Right ventricle myocardium superior (tissue), 1 donor: ENCODE measurements at regions not wholly inside any gene's neighbourhood (a gene's known extent, or its start where the extent isn't known, plus 50 kb on each side); places are given as distances from the start of the nearest gene placed in this dataset.
"Not testable (repeated sequence)": the region's sequence is repeated elsewhere in the genome, so short reads cannot be mapped to it uniquely, and the experiment has no call there.

Experiments used
- ATAC-seq: fragments of 200-7000 bp; cut with Tn5 transposase; one replicate; pipeline ENCODE4 v1.9.1; 2020; ENCODE audit warnings: mild to moderate bottlenecking; ENCODE audit not compliant: poor library complexity
- DNase-seq: peaks from one replicate; pipeline ENCODE4 v3.0.0-alpha.2; 2020
- intact Hi-C: fragments of 100-400 bp; cut with DNase I; formaldehyde crosslinking; loops from one replicate; pipeline ENCODE4 v1.11.2; 2022
- donor health status: DM: no; HTN: yes; CAD: no; lungs with severe emphysema.

- intact Hi-C loops: no loop called here
- DNase-seq: no peak
- ATAC-seq: no peak
Observed at GRCh38 chr9:101957705-101958104, 219.3 kb upstream of the GRIN3A start.

GRCh38 chr9:101951598-101951997, 213.2 kb upstream of the GRIN3A start:
- intact Hi-C loops: no loop called here
- DNase-seq: no peak
- ATAC-seq: no peak

GRCh38 chr9:101931756-101932155, 193.3 kb upstream of the GRIN3A start:
- intact Hi-C loops: no loop called here
- DNase-seq (no peak), ATAC-seq (no peak)

GRCh38 chr9:101930783-101931182, 192.3 kb upstream of the GRIN3A start:
- ATAC-seq (no peak), DNase-seq (no peak)
- intact Hi-C loops: no loop called here

- no peak for DNase-seq
- no peak for ATAC-seq
- intact Hi-C loops: no loop called here
Observed at GRCh38 chr9:101925498-101925897, 187.1 kb upstream of the GRIN3A start.

GRCh38 chr9:101923451-101923850, 185.0 kb upstream of the GRIN3A start:
- intact Hi-C loops: no loop called here
- ATAC-seq: no peak
- no peak for DNase-seq

- intact Hi-C loops, DNase-seq, ATAC-seq: not testable (repeated sequence)
Observed at GRCh38 chr9:101916948-101917347, 178.5 kb upstream of the GRIN3A start.

GRCh38 chr9:101915482-101915881, 177.0 kb upstream of the GRIN3A start:
- no peak for ATAC-seq
- intact Hi-C loops: no loop called here
- DNase-seq: no peak

GRCh38 chr9:101912698-101913097, 174.3 kb upstream of the GRIN3A start:
- DNase-seq (no peak), ATAC-seq (no peak)
- intact Hi-C loops: no loop called here

GRCh38 chr9:101907466-101907865, 169.0 kb upstream of the GRIN3A start:
- no peak for DNase-seq
- intact Hi-C loops: no loop called here
- ATAC-seq: no peak

GRCh38 chr9:101904845-101905244, 166.4 kb upstream of the GRIN3A start:
- ATAC-seq: no peak
- intact Hi-C loops: no loop called here

GRCh38 chr9:101902051-101902450, 163.6 kb upstream of the GRIN3A start:
- ATAC-seq (no peak), DNase-seq (no peak)
- intact Hi-C loops: no loop called here

More at GRCh38 chr9:101904845-101905244, 166.4 kb upstream of the GRIN3A start:
- DNase-seq: no peak

- no peak for DNase-seq
- intact Hi-C loops: no loop called here
- ATAC-seq: no peak
Observed at GRCh38 chr9:101897196-101897595, 158.7 kb upstream of the GRIN3A start.

- intact Hi-C loops: no loop called here
- ATAC-seq: no peak
- DNase-seq: no peak
Observed at GRCh38 chr9:101893661-101894646, 155.5 kb upstream of the GRIN3A start.

- no peak for DNase-seq
- intact Hi-C loops: no loop called here
- no peak for ATAC-seq
Observed at GRCh38 chr9:101881508-101881907, 143.1 kb upstream of the GRIN3A start.

GRCh38 chr9:101880846-101881245, 142.4 kb upstream of the GRIN3A start:
- intact Hi-C loops: no loop called here
- DNase-seq (no peak), ATAC-seq (no peak)

- intact Hi-C loops: no loop called here
- no peak for DNase-seq
Observed at GRCh38 chr9:101878734-101879133, 140.3 kb upstream of the GRIN3A start.

GRCh38 chr9:101877439-101877838, 139.0 kb upstream of the GRIN3A start:
- ATAC-seq (no peak), DNase-seq (no peak)
- intact Hi-C loops: no loop called here

More at GRCh38 chr9:101878734-101879133, 140.3 kb upstream of the GRIN3A start:
- ATAC-seq: no peak

GRCh38 chr9:101861472-101861871, 123.0 kb upstream of the GRIN3A start:
- ATAC-seq (no peak), DNase-seq (no peak)
- intact Hi-C loops: no loop called here

GRCh38 chr9:101860920-101861319, 122.5 kb upstream of the GRIN3A start:
- ATAC-seq (no peak), DNase-seq (no peak)
- intact Hi-C loops: no loop called here
